22Rv1 (cell line): ENCODE measurements at regions not wholly inside any gene's neighbourhood (a gene's known extent, or its start where the extent isn't known, plus 50 kb on each side); places are given as distances from the start of the nearest gene placed in this dataset.

Experiments
- ZFX ChIP-seq: fragments of 450-650 bp; IDR thresholded peaks from 2 replicates; pipeline ENCODE4 v1.6.1; 2017; ENCODE audit warnings: antibody characterized with exemption, borderline replicate concordance
- TF ChIP-seq, protein P1 (sequence below): fragments of 450-650 bp; IDR thresholded peaks from 2 replicates; pipeline ENCODE4 v1.5.1; 2017; ENCODE audit warnings: mild to moderate bottlenecking

DNA sequence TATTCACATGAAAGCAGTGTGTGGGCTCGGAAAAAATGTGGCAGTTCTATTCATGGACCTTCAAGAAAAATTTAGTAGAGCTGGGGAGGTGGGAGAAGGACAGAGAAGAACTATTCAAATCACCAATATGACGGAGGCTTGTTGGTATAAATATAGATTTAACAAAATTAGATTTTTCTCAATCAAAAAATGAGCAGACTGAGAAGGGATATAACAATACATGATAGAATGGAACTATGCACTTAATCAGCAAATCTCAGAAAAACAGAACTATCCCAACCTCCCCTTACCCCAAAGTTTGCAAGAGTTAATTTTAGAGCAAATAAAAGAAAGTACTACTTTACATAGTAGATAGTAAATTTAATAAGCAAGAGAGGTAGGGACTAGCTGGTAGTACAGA is 194.6 kb upstream of the BCL6 start:
- TF ChIP-seq, protein P1, sequence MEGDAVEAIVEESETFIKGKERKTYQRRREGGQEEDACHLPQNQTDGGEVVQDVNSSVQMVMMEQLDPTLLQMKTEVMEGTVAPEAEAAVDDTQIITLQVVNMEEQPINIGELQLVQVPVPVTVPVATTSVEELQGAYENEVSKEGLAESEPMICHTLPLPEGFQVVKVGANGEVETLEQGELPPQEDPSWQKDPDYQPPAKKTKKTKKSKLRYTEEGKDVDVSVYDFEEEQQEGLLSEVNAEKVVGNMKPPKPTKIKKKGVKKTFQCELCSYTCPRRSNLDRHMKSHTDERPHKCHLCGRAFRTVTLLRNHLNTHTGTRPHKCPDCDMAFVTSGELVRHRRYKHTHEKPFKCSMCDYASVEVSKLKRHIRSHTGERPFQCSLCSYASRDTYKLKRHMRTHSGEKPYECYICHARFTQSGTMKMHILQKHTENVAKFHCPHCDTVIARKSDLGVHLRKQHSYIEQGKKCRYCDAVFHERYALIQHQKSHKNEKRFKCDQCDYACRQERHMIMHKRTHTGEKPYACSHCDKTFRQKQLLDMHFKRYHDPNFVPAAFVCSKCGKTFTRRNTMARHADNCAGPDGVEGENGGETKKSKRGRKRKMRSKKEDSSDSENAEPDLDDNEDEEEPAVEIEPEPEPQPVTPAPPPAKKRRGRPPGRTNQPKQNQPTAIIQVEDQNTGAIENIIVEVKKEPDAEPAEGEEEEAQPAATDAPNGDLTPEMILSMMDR = no peak
- no peak for TF ChIP-seq ZFX
